Fibroblast of pulmonary artery (primary cell): ENCODE measurements at regions not wholly inside any gene's neighbourhood (a gene's known extent, or its start where the extent isn't known, plus 50 kb on each side); places are given as distances from the start of the nearest gene placed in this dataset.
A peak's percentile ranks its signal among the peaks of the same experiment; 100 is the strongest.
"Not testable (repeated sequence)": the region's sequence is repeated elsewhere in the genome, so short reads cannot be mapped to it uniquely, and the experiment has no call there.

ENCODE experiments used
- DNase-seq: peaks from one replicate; pipeline ENCODE4 v3.0.0-alpha.2; 2010; ENCODE audit warnings: low read depth
- H3K4me3 ChIP-seq: replicated peaks from 2 replicates; pipeline ENCODE4 v1.5.1; 2011; ENCODE audit warnings: low read depth, mild to moderate bottlenecking, control low read depth, low read length, moderate library complexity
- CTCF ChIP-seq: IDR thresholded peaks from 2 replicates; pipeline ENCODE4 v1.5.1; 2011; ENCODE audit warnings: mild to moderate bottlenecking, control low read depth, low read length, inconsistent platforms; ENCODE audit errors: missing control alignments

GRCh38 chr10:78604286-78604685 is 464.5 kb upstream of the ZMIZ1 start:
- H3K4me3 ChIP-seq: no peak overlapping the region
- DNase-seq: no peak
- TF ChIP-seq CTCF: no peak

GRCh38 chr10:78604721-78605120 is 464.0 kb upstream of the ZMIZ1 start:
- no peak overlapping the region for H3K4me3 ChIP-seq
- no peak for DNase-seq
- no peak for TF ChIP-seq CTCF

- TF ChIP-seq CTCF: no peak
- H3K4me3 ChIP-seq: no peak overlapping the region
- peak; percentile 9 for DNase-seq
Observed at GRCh38 chr10:78605800-78606350, 462.9 kb upstream of the ZMIZ1 start.

GRCh38 chr10:78606766-78607165 is 462.0 kb upstream of the ZMIZ1 start:
- DNase-seq, H3K4me3 ChIP-seq: not testable (repeated sequence)

- DNase-seq: no peak
- TF ChIP-seq CTCF: no peak
- H3K4me3 ChIP-seq: no peak overlapping the region
Observed at GRCh38 chr10:78609976-78610375, 458.8 kb upstream of the ZMIZ1 start.

GRCh38 chr10:78613132-78613531 is 455.6 kb upstream of the ZMIZ1 start:
- no peak overlapping the region for H3K4me3 ChIP-seq
- DNase-seq: no peak
- TF ChIP-seq CTCF: no peak

GRCh38 chr10:78614267-78614666 is 454.5 kb upstream of the ZMIZ1 start:
- no peak for DNase-seq
- TF ChIP-seq CTCF: no peak
- H3K4me3 ChIP-seq: no peak overlapping the region
